MCF 10A (cell line): ENCODE measurements at regions not wholly inside any gene's neighbourhood (a gene's known extent, or its start where the extent isn't known, plus 50 kb on each side); places are given as distances from the start of the nearest gene placed in this dataset.

ENCODE experiments used
- BruUV-seq: library from RNA; stranded (reverse); fragments of 400-500 nt; replicated peaks from 2 replicates; lab custom pipeline; 2021; lab: Mats Ljungman, UMichigan
- CTCF ChIA-PET: fragments of 300-600 bp; sonication (Branson Sonifier 250); formaldehyde crosslinking; extraction: SDS; loops from one replicate; lab custom pipeline; 2021; ENCODE audit warnings: antibody characterized with exemption, inconsistent platforms; lab: Yijun Ruan, JAX
- POLR2A ChIA-PET: fragments of 300-600, 350-650 bp; sonication (Branson Sonifier 250); formaldehyde crosslinking; extraction: SDS; loops from one replicate; lab custom pipeline; 2020; ENCODE audit warnings: antibody characterized with exemption, inconsistent platforms; lab: Yijun Ruan, JAX
- DNase-seq: peaks from one replicate; pipeline ENCODE4 v3.0.0-alpha.2; 2018; ENCODE audit not compliant: unreplicated experiment
- H3K27ac Mint-ChIP-seq: one replicate; pipeline ENCODE4 v1.8.0; 2022; ENCODE audit warnings: mild to moderate bottlenecking, low read depth, mixed read lengths; ENCODE audit not compliant: unreplicated experiment
- H3K27me3 Mint-ChIP-seq: one replicate; pipeline ENCODE4 v1.8.0; 2022; ENCODE audit warnings: mixed read lengths; ENCODE audit not compliant: insufficient read depth, unreplicated experiment
- H3K36me3 Mint-ChIP-seq: one replicate; pipeline ENCODE4 v1.8.0; 2022; ENCODE audit warnings: mild to moderate bottlenecking, moderate library complexity, mixed read lengths; ENCODE audit not compliant: insufficient read depth, unreplicated experiment
- H3K4me1 Mint-ChIP-seq: one replicate; pipeline ENCODE4 v1.8.0; 2022; ENCODE audit warnings: mixed read lengths; ENCODE audit not compliant: insufficient read depth, unreplicated experiment
- H3K4me3 Mint-ChIP-seq: one replicate; pipeline ENCODE4 v1.8.0; 2022; ENCODE audit warnings: mild to moderate bottlenecking, moderate library complexity, mixed read lengths; ENCODE audit not compliant: unreplicated experiment
- H3K9me3 Mint-ChIP-seq: one replicate; pipeline ENCODE4 v1.8.0; 2022; ENCODE audit warnings: mixed read lengths; ENCODE audit not compliant: unreplicated experiment
- intact Hi-C: fragments of 100-400 bp; cut with micrococcal nuclease; formaldehyde crosslinking; loops from 2 replicates; pipeline ENCODE4 v1.14.1; 2022
- TF ChIP-seq, protein P1 (sequence below): fragments of 200-600 bp; IDR thresholded peaks from one replicate; pipeline ENCODE4 v1.8.0; 2022; ENCODE audit warnings: antibody characterized with exemption, mild to moderate bottlenecking; ENCODE audit not compliant: unreplicated experiment

DNA sequence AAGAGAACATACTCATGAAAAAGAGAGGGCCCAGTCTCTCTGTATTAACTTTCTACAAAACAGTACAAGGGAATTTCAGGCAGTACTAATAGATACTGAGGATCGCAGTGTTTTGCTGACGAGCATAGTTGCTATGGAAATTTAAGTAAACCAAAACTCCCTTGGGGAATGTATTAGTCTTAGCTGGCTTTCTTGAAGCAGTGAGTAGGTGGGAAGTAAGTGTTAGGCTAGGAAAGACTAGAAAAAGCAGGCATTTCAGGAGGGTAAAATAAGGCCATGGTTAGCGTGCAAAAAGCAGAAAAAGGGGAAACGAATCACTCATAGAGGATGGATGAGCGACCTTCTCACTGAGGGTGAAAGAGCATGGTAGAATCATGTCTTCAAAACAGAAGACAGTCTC, 84.3 kb upstream of the ACTBL2 start:
- BruUV-seq = no TSS peak
- no peaks in the 10 kb centered on the region for H3K4me1 Mint-ChIP-seq
- TF ChIP-seq, protein P1, sequence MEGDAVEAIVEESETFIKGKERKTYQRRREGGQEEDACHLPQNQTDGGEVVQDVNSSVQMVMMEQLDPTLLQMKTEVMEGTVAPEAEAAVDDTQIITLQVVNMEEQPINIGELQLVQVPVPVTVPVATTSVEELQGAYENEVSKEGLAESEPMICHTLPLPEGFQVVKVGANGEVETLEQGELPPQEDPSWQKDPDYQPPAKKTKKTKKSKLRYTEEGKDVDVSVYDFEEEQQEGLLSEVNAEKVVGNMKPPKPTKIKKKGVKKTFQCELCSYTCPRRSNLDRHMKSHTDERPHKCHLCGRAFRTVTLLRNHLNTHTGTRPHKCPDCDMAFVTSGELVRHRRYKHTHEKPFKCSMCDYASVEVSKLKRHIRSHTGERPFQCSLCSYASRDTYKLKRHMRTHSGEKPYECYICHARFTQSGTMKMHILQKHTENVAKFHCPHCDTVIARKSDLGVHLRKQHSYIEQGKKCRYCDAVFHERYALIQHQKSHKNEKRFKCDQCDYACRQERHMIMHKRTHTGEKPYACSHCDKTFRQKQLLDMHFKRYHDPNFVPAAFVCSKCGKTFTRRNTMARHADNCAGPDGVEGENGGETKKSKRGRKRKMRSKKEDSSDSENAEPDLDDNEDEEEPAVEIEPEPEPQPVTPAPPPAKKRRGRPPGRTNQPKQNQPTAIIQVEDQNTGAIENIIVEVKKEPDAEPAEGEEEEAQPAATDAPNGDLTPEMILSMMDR = no peak
- no peak for DNase-seq
- no peak overlapping the region for H3K27ac Mint-ChIP-seq
- H3K27me3 Mint-ChIP-seq = peaks cover 64% of the 10 kb centered on the region
- POLR2A ChIA-PET = interaction anchor here (0.6 kb wide), 1 partner anchor 34 kb away, joined by 3 read pairs; no protein-coding TSS in a partner anchor
- H3K4me3 Mint-ChIP-seq = no peak overlapping the region
- no peaks in the 10 kb centered on the region for H3K9me3 Mint-ChIP-seq
- no peaks in the 10 kb centered on the region for H3K36me3 Mint-ChIP-seq
- CTCF ChIA-PET = interaction anchor here (0.6 to 1.6 kb wide), 2 partner anchors 67 to 75 kb away, joined by 3 to 5 read pairs; no protein-coding TSS in a partner anchor
- intact Hi-C loops = no loop called here

DNA sequence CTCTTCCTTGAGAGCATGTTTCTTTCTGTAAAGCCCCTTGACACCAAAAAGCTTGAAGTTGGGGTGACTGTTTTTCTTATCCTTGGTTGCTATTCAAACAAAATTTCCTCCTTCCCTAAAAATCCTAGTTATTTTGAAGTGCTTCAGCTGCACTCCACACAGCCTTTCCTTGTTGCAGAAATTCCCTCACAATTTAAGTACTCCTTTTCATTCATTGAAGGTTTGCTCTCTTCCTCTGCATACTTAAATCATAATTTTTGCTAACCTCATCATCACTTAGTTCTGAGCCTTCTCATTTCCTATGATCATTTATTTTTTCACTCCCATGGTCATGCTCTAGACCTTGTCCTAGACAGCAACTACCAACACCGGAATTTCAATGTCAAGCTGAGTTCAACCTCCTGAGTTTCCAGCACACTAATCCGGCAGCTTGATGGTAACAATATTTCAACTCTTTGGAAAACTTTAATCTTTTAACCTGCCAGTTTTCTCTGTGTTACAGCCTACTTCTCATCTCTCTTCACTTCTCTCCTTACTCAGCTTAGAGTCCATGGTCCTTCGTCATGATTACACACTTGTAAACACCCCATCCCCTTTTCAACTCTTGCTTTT, 78.7 kb upstream of the ACTBL2 start:
- no peak overlapping the region for H3K27ac Mint-ChIP-seq
- TF ChIP-seq, protein P1 = no peak
- H3K4me3 Mint-ChIP-seq = no peak overlapping the region
- CTCF ChIA-PET = interaction anchor here (1.0 to 1.2 kb wide), 2 partner anchors 16 to 61 kb away, joined by 3 read pairs; no protein-coding TSS in a partner anchor
- H3K4me1 Mint-ChIP-seq = no peaks in the 10 kb centered on the region
- BruUV-seq = no TSS peak
- no peaks in the 10 kb centered on the region for H3K36me3 Mint-ChIP-seq
- peaks cover 67% of the 10 kb centered on the region for H3K27me3 Mint-ChIP-seq
- POLR2A ChIA-PET = interaction anchor here (0.7 kb wide), 1 partner anchor 25 kb away, joined by 3 read pairs; no protein-coding TSS in a partner anchor
- H3K9me3 Mint-ChIP-seq = no peaks in the 10 kb centered on the region
- intact Hi-C loops = no loop called here
- no peak for DNase-seq

- H3K4me3 Mint-ChIP-seq = no peak overlapping the region
- H3K27me3 Mint-ChIP-seq = peaks cover 45% of the 10 kb centered on the region
- no peaks in the 10 kb centered on the region for H3K4me1 Mint-ChIP-seq
- no peak for DNase-seq
- no peaks in the 10 kb centered on the region for H3K9me3 Mint-ChIP-seq
- ChIA-PET CTCF (no interaction called here), POLR2A (no interaction called here)
- BruUV-seq = no TSS peak
- no peak overlapping the region for H3K27ac Mint-ChIP-seq
- intact Hi-C loops = no loop called here
- no peaks in the 10 kb centered on the region for H3K36me3 Mint-ChIP-seq
- TF ChIP-seq, protein P1 = no peak
Observed at GRCh38 chr5:57559110-57559635, 76.6 kb upstream of the ACTBL2 start.

DNA sequence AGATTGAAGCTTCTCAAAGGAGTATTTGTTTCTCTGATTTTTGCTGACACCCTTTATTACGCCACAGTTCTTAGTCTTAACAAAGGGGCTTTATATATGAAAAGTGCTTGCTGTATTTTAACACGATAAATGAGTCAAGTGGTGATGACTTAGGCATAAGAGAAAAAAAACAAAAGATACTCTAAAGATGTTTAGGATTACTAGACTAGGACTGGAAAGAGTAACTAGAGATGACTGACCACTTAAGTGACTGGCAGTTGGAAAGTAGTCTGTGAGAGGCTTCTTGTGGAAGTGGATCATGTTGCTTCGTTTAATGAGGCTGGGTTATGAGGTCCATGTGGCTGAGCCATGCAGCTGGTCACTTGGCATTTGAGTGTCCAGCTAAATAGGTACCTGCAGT, 69.4 kb upstream of the ACTBL2 start:
- CTCF ChIA-PET = interaction anchor here (0.6 to 0.7 kb wide), 2 partner anchors 13 to 39 kb away, joined by 3 read pairs; no protein-coding TSS in a partner anchor
- no peaks in the 10 kb centered on the region for H3K36me3 Mint-ChIP-seq
- no peak overlapping the region for H3K27ac Mint-ChIP-seq
- H3K27me3 Mint-ChIP-seq = no peaks in the 10 kb centered on the region
- TF ChIP-seq, protein P1 = no peak
- intact Hi-C loops = no loop called here
- DNase-seq = no peak
- no peak overlapping the region for H3K4me3 Mint-ChIP-seq
- H3K4me1 Mint-ChIP-seq = no peaks in the 10 kb centered on the region
- BruUV-seq = no TSS peak
- H3K9me3 Mint-ChIP-seq = peaks cover 5% of the 10 kb centered on the region
- POLR2A ChIA-PET = no interaction called here
